Activated gamma-delta T cell treated with anti-CD3 and anti-CD28 coated beads, Interleukin-2, amount 50 U/mL, for 16 hours (primary cell): ENCODE measurements at regions not wholly inside any gene's neighbourhood (a gene's known extent, or its start where the extent isn't known, plus 50 kb on each side); places are given as distances from the start of the nearest gene placed in this dataset.
"Not testable (repeated sequence)": the region's sequence is repeated elsewhere in the genome, so short reads cannot be mapped to it uniquely, and the experiment has no call there.

ENCODE experiments used
- DNase-seq: peaks from one replicate; pipeline ENCODE4 v3.0.0-alpha.2; 2020; ENCODE audit warnings: low read depth

- no peak for DNase-seq
These were observed 224.1 kb upstream of the FAM3C start for GRCh38 chr7:121620206-121620605.

DNA sequence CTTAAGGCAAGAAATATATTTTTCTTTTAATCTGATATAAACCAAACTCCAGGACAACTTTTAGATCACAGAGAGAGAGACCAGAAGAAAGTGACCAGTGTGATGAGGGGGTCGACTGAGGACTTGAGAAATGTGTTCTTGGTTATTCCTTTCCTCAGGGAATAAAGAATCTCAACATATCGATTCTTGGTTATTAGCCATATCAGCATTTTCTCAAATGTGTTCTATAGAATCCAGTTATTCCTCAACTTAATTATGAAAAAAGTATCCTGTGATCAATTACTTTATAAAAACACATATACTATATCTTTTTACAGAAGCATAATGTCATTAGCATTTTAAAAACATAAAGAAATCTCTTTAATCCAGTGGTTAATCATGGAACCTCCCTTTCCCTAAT is 222.1 kb upstream of the FAM3C start:
- DNase-seq = no peak

DNA sequence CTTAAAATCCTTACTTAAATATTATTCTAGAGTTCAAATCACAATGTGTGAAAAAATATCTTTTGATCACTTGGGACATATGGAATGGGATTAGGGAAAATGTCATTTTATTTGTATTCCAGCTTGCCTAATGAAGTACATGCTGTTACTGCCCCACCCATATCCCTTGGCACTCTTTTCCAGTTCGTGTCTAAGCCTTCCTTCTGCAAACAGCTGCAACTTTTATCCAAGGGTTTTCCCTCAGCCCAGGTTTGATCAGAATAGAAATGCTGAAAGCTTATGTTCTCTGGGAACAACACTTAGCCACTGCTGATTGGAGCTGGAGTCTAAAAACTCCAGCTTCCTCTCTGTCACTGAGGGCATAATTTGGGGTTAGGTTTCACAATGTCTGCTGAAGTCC is 214.1 kb upstream of the FAM3C start:
- DNase-seq = no peak

GRCh38 chr7:121609208-121609607 is 213.1 kb upstream of the FAM3C start:
- no peak for DNase-seq

DNA sequence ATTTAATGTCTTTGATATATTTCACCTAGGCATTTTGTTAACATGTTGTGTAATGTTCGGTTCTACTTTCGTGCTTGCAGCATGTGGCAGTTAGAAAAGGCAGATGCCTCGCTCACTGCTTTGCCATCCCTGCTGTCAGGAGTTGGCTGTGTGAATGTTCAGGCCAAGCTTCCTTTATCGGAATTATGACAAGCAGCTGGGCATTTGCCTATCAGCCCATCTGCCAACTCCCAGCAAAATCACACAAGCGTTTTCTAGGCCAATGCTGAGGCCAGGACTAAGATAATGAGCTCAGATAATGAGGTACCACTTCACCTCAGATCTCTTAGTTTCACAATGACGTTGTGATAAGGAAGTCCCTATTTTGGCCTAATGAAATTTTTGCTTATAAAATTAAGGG is 212.7 kb upstream of the FAM3C start:
- DNase-seq = no peak

- not testable (repeated sequence) for DNase-seq
These were observed 212.1 kb upstream of the FAM3C start for GRCh38 chr7:121608183-121608582.

- DNase-seq = no peak
These were observed 209.2 kb upstream of the FAM3C start for GRCh38 chr7:121605317-121605680.

DNA sequence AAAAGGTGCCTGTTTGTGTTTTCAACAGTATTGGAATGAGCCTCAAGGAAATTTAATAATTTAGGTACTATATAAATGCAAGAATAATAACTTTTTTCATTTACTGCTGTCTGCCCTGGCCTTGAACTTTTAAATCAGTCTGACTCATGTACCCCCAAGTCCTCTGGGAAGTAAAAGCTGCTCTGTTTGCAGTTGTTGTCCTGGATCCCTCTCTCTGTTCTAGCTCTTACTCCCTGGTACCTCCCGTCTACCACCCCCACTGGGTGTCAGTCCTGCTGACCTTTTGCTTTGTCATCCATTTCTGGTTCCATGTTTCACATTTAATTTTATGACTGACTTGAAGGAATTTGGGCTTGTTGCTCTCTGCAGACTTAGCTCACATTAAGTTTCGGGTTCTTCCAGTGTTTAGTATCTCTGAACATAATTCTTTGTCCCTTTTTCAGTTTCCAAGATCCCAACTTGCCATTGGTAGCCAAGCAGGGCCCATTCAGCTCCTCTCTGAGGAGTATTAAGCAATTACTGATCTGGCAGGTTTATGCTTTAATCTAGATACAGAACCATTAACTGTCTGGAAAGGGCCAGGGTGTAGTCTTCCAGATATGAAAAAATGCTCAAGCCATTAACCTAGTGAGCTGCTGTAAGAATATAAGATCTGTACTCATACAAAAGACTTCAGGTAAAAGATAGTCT is 208.7 kb upstream of the FAM3C start:
- no peak for DNase-seq

DNA sequence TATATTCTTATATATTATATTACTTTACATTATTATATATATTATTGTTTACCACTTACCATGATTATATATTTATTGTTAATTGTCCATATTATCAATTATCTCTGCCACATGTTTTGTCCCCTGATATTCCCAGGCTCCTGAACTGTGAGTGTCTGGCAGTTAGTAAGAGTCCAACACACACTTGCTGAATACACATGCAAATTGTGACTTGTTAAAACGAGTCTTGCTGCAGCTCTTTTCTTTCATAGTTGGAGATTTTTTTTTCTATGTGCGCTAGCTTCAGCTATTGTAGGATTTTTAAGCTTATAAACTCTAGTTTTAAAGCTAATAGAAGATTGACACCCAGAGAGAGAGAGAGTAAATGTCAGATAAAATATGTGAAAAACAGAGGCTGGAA is 207.8 kb upstream of the FAM3C start:
- DNase-seq = no peak

- DNase-seq = no peak
These were observed 203.8 kb upstream of the FAM3C start for GRCh38 chr7:121599887-121600286.

GRCh38 chr7:121595758-121596696 is 199.9 kb upstream of the FAM3C start:
- no peak for DNase-seq

DNA sequence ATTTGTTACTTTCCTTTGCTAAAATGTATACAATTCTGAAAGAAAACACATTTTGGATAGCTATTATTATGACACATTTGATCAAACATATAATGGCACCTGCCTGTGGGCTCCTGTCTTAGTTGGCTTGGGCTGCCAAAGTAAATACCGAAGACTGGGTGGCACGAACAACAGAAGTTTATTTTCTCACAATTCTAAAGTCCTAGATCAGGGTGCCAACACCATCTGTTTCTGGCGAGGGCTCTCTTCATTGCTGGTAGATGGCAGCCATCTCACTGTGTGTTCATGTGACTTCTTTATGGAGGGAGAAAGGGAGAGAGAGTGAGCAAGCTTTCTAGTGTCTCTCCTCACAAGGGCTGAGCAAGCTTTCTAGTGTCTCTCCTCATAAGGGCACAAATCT is 195.8 kb upstream of the FAM3C start:
- no peak for DNase-seq

- no peak for DNase-seq
These were observed 191.3 kb upstream of the FAM3C start for GRCh38 chr7:121587435-121587834.

- no peak for DNase-seq
These were observed 186.2 kb upstream of the FAM3C start for GRCh38 chr7:121582258-121582657.

DNA sequence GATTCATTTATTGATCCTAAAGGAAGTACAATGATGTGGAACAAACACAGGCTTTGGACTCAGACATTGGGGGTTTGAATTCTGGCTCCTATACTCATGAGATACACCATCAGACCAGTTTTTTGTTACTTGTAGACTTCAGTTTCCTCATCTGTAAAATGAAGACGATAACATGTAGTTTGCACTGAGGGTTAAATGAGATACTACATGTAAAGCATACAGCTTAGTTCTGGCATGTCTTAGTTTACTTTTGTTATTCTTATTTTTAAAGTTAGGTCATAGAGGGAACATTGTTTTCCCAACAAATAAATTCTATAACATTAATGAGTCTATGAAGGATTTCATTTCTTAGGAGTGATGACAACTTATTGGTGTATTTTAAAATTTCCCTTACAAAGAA is 183.5 kb upstream of the FAM3C start:
- no peak for DNase-seq

GRCh38 chr7:121578669-121579068 is 182.6 kb upstream of the FAM3C start:
- DNase-seq = no peak

DNA sequence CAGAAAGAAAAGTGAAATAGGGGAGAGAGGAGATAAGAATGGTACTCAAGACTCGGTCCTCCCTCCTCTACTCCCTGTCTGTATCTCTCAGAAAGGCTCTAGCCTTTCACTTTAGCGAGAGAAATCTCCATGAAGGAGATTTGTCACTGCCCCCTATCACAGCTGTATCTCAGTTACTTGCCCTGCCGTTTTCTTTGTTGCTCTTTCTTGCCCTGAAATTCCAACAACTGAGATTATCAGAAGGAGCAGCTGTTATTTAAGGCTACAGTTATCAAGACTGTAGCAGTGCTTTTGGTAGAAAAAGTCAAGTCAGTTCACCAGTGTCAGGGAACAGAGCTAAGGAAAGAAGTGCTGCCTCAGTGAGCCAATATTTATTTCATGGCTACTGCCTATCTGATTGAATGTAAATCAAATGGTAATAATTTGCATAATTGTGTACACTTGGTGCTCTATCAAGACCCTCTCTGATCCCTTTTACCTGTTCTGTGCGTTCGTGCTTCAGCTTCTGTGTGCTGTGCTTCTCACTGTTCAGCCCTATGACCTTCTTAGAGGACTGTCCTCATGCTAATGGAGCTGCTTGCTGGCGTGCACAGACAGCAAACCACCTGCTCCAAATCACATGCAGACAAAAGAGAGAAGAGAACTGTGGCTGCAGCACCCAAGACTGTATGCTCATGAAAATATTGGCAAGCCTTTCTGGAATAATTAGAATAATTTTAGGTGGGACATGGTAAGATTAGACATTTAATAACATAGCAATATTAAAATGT is 180.2 kb upstream of the FAM3C start:
- no peak for DNase-seq

DNA sequence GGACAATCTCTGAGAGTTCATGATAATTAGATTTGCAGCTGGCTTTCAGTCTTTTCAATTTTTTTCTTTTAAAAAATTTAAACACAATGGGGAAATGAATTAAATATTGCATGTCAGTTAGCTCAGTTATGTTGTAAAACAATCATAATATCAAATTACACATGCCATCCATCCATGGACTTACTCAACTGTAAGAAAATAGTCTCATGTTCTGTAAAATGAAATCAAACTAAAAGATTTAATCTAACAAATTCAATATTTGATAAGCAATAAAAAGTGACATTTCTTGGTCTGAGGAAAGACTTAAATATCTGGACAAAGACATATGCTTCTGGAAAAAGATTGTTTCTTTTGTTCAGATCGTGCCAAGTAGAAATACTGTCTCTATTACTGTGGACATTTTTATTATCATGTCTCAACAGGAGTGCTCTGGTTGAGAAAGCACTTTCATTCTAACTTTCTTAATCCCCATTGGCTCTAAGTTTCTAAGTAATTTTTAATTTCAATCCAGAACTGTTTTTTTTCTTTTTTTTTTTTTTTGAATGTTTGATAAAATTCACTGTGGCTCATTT is 179.2 kb upstream of the FAM3C start:
- DNase-seq = no peak

GRCh38 chr7:121574109-121574508 is 178.0 kb upstream of the FAM3C start:
- no peak for DNase-seq

DNA sequence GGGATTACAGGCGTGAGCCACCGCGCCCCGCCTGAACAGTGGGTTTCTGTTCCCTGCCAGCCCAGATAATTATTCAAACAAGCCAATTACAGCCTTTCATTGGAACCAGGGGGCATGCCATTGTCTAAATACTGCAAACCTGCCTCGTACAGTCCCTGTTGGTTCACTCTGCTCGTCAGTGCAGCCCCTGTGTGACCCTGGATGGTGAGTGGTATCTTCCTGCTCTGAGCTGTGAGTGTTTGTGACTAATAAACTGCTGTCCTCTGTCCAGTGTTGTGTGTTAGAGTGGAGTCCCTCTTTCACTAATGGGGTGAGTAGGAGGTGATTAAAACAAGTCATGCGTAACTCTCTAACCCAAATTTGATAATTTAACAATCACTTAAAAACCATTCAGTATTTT is 176.5 kb upstream of the FAM3C start:
- DNase-seq = no peak

GRCh38 chr7:121570365-121570764 is 174.3 kb upstream of the FAM3C start:
- no peak for DNase-seq

DNA sequence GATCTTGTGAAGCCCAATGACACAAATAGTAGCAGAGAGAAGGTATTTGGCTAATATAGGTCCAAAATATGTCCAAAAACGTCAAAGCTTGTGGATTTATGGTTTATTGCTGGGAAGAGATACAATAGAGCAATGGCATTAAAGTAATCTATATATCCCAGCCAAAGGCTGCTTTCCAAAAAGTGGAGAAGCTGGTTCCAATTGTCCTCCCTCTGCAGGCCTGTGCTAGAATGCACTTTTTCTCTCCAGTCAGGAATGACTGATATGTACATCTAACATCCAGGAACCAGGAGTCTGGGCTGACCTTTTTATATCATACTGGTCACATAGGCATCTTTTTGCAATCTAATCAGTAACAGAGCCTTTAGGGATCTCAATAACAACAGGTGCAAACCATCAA is 167.1 kb upstream of the FAM3C start:
- DNase-seq = no peak
